ENCODE measurements at regions not wholly inside any gene's neighbourhood (a gene's known extent, or its start where the extent isn't known, plus 50 kb on each side); places are given as distances from the start of the nearest gene placed in this dataset.

- H3K27me3 ChIP-seq (replicated peaks; ENCODE audit: control insufficient read depth, insufficient read depth, low read length) = no peaks in the 10 kb centered on the region
These were observed 455.2 kb downstream of the PTPRU start for GRCh38 chr1:29691499-29691898.

GRCh38 chr1:29690156-29690555 is 453.8 kb downstream of the PTPRU start:
- Mint-ChIP-seq H3K4me1 (ENCODE audit: low read depth, unreplicated experiment) (no peaks in the 10 kb centered on the region), H3K9me3 (ENCODE audit: unreplicated experiment) (no peaks in the 10 kb centered on the region), H3K36me3 (ENCODE audit: insufficient read depth, unreplicated experiment) (peaks cover 5% of the 10 kb centered on the region), H3K27ac (ENCODE audit: unreplicated experiment) (no peak overlapping the region), H3K4me3 (ENCODE audit: unreplicated experiment) (no peak overlapping the region), H3K27me3 (ENCODE audit: insufficient read depth, unreplicated experiment) (peaks cover 19% of the 10 kb centered on the region)
- ChIA-PET CTCF (no interaction called here), POLR2A (no interaction called here)
- H3K9me3 ChIP-seq = no peaks in the 10 kb centered on the region
- intact Hi-C loops (cut with micrococcal nuclease; ENCODE audit: unreplicated experiment) = no loop called here
- no peak for DNase-seq
- H3K4me3 ChIP-seq (ENCODE audit: low read depth, low read length) = no peak overlapping the region
- H3K4me1 ChIP-seq = no peaks in the 10 kb centered on the region
- no TSS peak for BruUV-seq (replicated peaks)
- no peaks in the 10 kb centered on the region for H3K36me3 ChIP-seq (ENCODE audit: control insufficient read depth, insufficient read depth, low read length)
- no peak for TF ChIP-seq CTCF (IDR thresholded peaks at IDR 0.05; ENCODE audit: insufficient read depth in 1 of 2, low read depth in 1 of 2, low read length in 1 of 2, severe bottlenecking in 1 of 2, unreplicated experiment in 1 of 2)
- no peaks in the 10 kb centered on the region for H3K27me3 ChIP-seq (replicated peaks; ENCODE audit: control insufficient read depth, insufficient read depth, low read length)

More at GRCh38 chr1:29691499-29691898, 455.2 kb downstream of the PTPRU start:
- intact Hi-C loops (cut with micrococcal nuclease; ENCODE audit: unreplicated experiment) = no loop called here
- Histone ChIP-seq H3K4me1 (no peaks in the 10 kb centered on the region), H3K36me3 (ENCODE audit: control insufficient read depth, insufficient read depth, low read length) (no peaks in the 10 kb centered on the region), H3K4me3 (ENCODE audit: low read depth, low read length) (no peak overlapping the region), H3K9me3 (no peaks in the 10 kb centered on the region)
- no peak overlapping the region for H3K4me3 Mint-ChIP-seq (ENCODE audit: unreplicated experiment)
- H3K27ac Mint-ChIP-seq (ENCODE audit: unreplicated experiment) = no peak overlapping the region
- no peaks in the 10 kb centered on the region for H3K9me3 Mint-ChIP-seq (ENCODE audit: unreplicated experiment)
- peaks cover 5% of the 10 kb centered on the region for H3K36me3 Mint-ChIP-seq (ENCODE audit: insufficient read depth, unreplicated experiment)
- BruUV-seq (replicated peaks) = no TSS peak
- CTCF ChIA-PET = no interaction called here
- DNase-seq = no peak
- POLR2A ChIA-PET = no interaction called here
- no peak for TF ChIP-seq CTCF (IDR thresholded peaks at IDR 0.05; ENCODE audit: insufficient read depth in 1 of 2, low read depth in 1 of 2, low read length in 1 of 2, severe bottlenecking in 1 of 2, unreplicated experiment in 1 of 2)
- no peaks in the 10 kb centered on the region for H3K4me1 Mint-ChIP-seq (ENCODE audit: low read depth, unreplicated experiment)
- H3K27me3 Mint-ChIP-seq (ENCODE audit: insufficient read depth, unreplicated experiment) = peaks cover 21% of the 10 kb centered on the region

- DNase-seq = no peak
- CTCF ChIA-PET = no interaction called here
- no peak for TF ChIP-seq CTCF (IDR thresholded peaks at IDR 0.05; ENCODE audit: insufficient read depth in 1 of 2, low read depth in 1 of 2, low read length in 1 of 2, severe bottlenecking in 1 of 2, unreplicated experiment in 1 of 2)
These were observed 453.2 kb downstream of the PTPRU start for GRCh38 chr1:29689372-29690030.

More at GRCh38 chr1:29689372-29690030, 453.2 kb downstream of the PTPRU start:
- Mint-ChIP-seq H3K36me3 (ENCODE audit: insufficient read depth, unreplicated experiment) (peaks cover 5% of the 10 kb centered on the region), H3K27ac (ENCODE audit: unreplicated experiment) (no peak overlapping the region), H3K27me3 (ENCODE audit: insufficient read depth, unreplicated experiment) (peaks cover 19% of the 10 kb centered on the region), H3K4me3 (ENCODE audit: unreplicated experiment) (no peak overlapping the region), H3K9me3 (ENCODE audit: unreplicated experiment) (no peaks in the 10 kb centered on the region), H3K4me1 (ENCODE audit: low read depth, unreplicated experiment) (no peaks in the 10 kb centered on the region)
- Histone ChIP-seq H3K9me3 (no peaks in the 10 kb centered on the region), H3K4me3 (ENCODE audit: low read depth, low read length) (no peak overlapping the region), H3K36me3 (ENCODE audit: control insufficient read depth, insufficient read depth, low read length) (no peaks in the 10 kb centered on the region), H3K4me1 (no peaks in the 10 kb centered on the region), H3K27me3 (replicated peaks; ENCODE audit: control insufficient read depth, insufficient read depth, low read length) (no peaks in the 10 kb centered on the region)
- intact Hi-C loops (cut with micrococcal nuclease; ENCODE audit: unreplicated experiment) = no loop called here
- POLR2A ChIA-PET = no interaction called here
- BruUV-seq (replicated peaks) = no TSS peak
